CD4-positive, alpha-beta T cell (primary cell): ENCODE measurements at regions not wholly inside any gene's neighbourhood (a gene's known extent, or its start where the extent isn't known, plus 50 kb on each side); places are given as distances from the start of the nearest gene placed in this dataset.

ENCODE experiments used
- ATAC-seq: fragments of 200-7000 bp; cut with Tn5 transposase; one replicate; pipeline ENCODE4 v1.10.0; 2022; ENCODE audit warnings: mild to moderate bottlenecking; ENCODE audit not compliant: poor library complexity
- CTCF ChIA-PET: fragments of 350-600 bp; sonication (Branson Sonifier 250); formaldehyde crosslinking; loops from one replicate; lab custom pipeline; 2021; ENCODE audit warnings: antibody characterized with exemption, inconsistent platforms; lab: Charles Lee
- POLR2A ChIA-PET: fragments of 350-600 bp; sonication (Branson Sonifier 250); formaldehyde crosslinking; loops from one replicate; lab custom pipeline; 2021; ENCODE audit warnings: antibody characterized with exemption, inconsistent platforms; lab: Charles Lee
- DNase-seq, 14 experiments: peaks; one replicate each; pipeline ENCODE4 v3.0.0-alpha.2; 2013 to 2020; ENCODE audit warnings: mixed read lengths in 2 of 14
- H3K27ac ChIP-seq, 2 donors: one replicate each; pipeline versions ENCODE4 v1.5.1 to v1.7.0; 2013; ENCODE audit warnings: low read length in 2 of 2, low read depth in 1 of 2, mild to moderate bottlenecking in 1 of 2
- H3K27me3 ChIP-seq, 2 experiments: 1 replicate in 1 of 2; 2 replicates in 1 of 2; pipeline versions ENCODE4 v1.6.1 to v1.7.0; 2013; ENCODE audit warnings: low read length in 2 of 2, control low read depth in 1 of 2, mild to moderate bottlenecking in 1 of 2, moderate library complexity in 1 of 2; ENCODE audit not compliant: insufficient read depth in 2 of 2, control insufficient read depth in 1 of 2
- H3K36me3 ChIP-seq: one replicate; pipeline ENCODE4 v1.6.1; 2013; ENCODE audit warnings: low read length, control low read depth; ENCODE audit not compliant: insufficient read depth
- H3K4me1 ChIP-seq: one replicate; pipeline ENCODE4 v1.6.1; 2013; ENCODE audit warnings: low read length, control low read depth; ENCODE audit not compliant: insufficient read depth
- H3K4me3 ChIP-seq: one replicate; pipeline ENCODE4 v1.5.1; 2013; ENCODE audit warnings: mild to moderate bottlenecking, low read length, moderate library complexity
- H3K9me3 ChIP-seq, 2 experiments: 1 replicate in 1 of 2; 2 replicates in 1 of 2; pipeline versions ENCODE4 v1.6.1 to v1.7.0; 2013; ENCODE audit warnings: low read length in 2 of 2, mild to moderate bottlenecking in 2 of 2, control low read depth in 1 of 2, moderate library complexity in 1 of 2; ENCODE audit not compliant: control insufficient read depth in 1 of 2, insufficient read depth in 1 of 2
- H3K27ac Mint-ChIP-seq: one replicate; pipeline ENCODE4 v1.8.0; 2020; ENCODE audit warnings: mixed read lengths
- H3K27me3 Mint-ChIP-seq: one replicate; pipeline ENCODE4 v1.8.0; 2021; ENCODE audit warnings: mixed read lengths
- H3K36me3 Mint-ChIP-seq: one replicate; pipeline ENCODE4 v1.8.0; 2021; ENCODE audit warnings: low read depth, mixed read lengths
- H3K4me1 Mint-ChIP-seq: one replicate; pipeline ENCODE4 v1.8.0; 2021; ENCODE audit warnings: low read depth, mixed read lengths
- H3K4me3 Mint-ChIP-seq: one replicate; pipeline ENCODE4 v1.8.0; 2020; ENCODE audit warnings: mild to moderate bottlenecking, mixed read lengths
- H3K9me3 Mint-ChIP-seq: one replicate; pipeline ENCODE4 v1.8.0; 2020; ENCODE audit warnings: mixed read lengths
- CTCF ChIP-seq: fragments of 200-600 bp; IDR thresholded peaks from one replicate; pipeline ENCODE4 v1.8.0; 2022; ENCODE audit warnings: antibody characterized with exemption, mild to moderate bottlenecking
- intact Hi-C, 2 experiments: fragments of 100-400 bp; cut with DNase I in 1 of 2; cut with micrococcal nuclease in 1 of 2; formaldehyde crosslinking; loops; one replicate each; pipeline versions ENCODE4 v1.15.1 to v1.9.0; 2023 to 2025; cut with DNase I, micrococcal nuclease

- no peak for TF ChIP-seq CTCF
These were observed 197.1 kb downstream of the SNAPC1 start for GRCh38 chr14:61959348-61959747.

GRCh38 chr14:61961369-61961768 lies 199.1 kb downstream of the SNAPC1 start:
- H3K4me1 Mint-ChIP-seq = no peaks in the 10 kb centered on the region

More at GRCh38 chr14:61959348-61959747, 197.1 kb downstream of the SNAPC1 start:
- H3K36me3 Mint-ChIP-seq = no peaks in the 10 kb centered on the region
- ChIA-PET POLR2A (no interaction called here), CTCF (no interaction called here)
- H3K9me3 ChIP-seq = peaks cover 0 to 8% of the 10 kb centered on the region in 2 experiments
- no peak for DNase-seq
- peaks cover 37% of the 10 kb centered on the region for H3K27me3 Mint-ChIP-seq
- intact Hi-C loops = no loop called here
- no peak overlapping the region for H3K27ac ChIP-seq
- H3K36me3 ChIP-seq = no peaks in the 10 kb centered on the region
- H3K9me3 Mint-ChIP-seq = no peaks in the 10 kb centered on the region
- no peak overlapping the region for H3K27ac Mint-ChIP-seq
- H3K4me1 Mint-ChIP-seq = no peaks in the 10 kb centered on the region
- no peak overlapping the region for H3K4me3 Mint-ChIP-seq
- peaks cover 0 to 8% of the 10 kb centered on the region in 2 experiments for H3K27me3 ChIP-seq
- ATAC-seq = no peak
- H3K4me1 ChIP-seq = no peaks in the 10 kb centered on the region
- H3K4me3 ChIP-seq = no peak overlapping the region

GRCh38 chr14:61963926-61964325 lies 201.7 kb downstream of the SNAPC1 start:
- ChIA-PET CTCF (no interaction called here), POLR2A (no interaction called here)
- H3K9me3 Mint-ChIP-seq = no peaks in the 10 kb centered on the region

More at GRCh38 chr14:61961369-61961768, 199.1 kb downstream of the SNAPC1 start:
- no peak overlapping the region for H3K27ac ChIP-seq
- H3K27me3 ChIP-seq = peaks cover 0 to 11% of the 10 kb centered on the region in 2 experiments
- H3K36me3 Mint-ChIP-seq = no peaks in the 10 kb centered on the region
- ATAC-seq (no peak), DNase-seq (no peak)
- no peaks in the 10 kb centered on the region for H3K9me3 Mint-ChIP-seq
- intact Hi-C loops = no loop called here
- ChIA-PET POLR2A (no interaction called here), CTCF (no interaction called here)
- peaks cover 49% of the 10 kb centered on the region for H3K27me3 Mint-ChIP-seq
- peaks cover 0 to 6% of the 10 kb centered on the region in 2 experiments for H3K9me3 ChIP-seq
- H3K4me1 ChIP-seq = no peaks in the 10 kb centered on the region
- no peak overlapping the region for H3K4me3 Mint-ChIP-seq
- H3K36me3 ChIP-seq = no peaks in the 10 kb centered on the region
- H3K4me3 ChIP-seq = no peak overlapping the region
- TF ChIP-seq CTCF = no peak
- H3K27ac Mint-ChIP-seq = no peak overlapping the region

More at GRCh38 chr14:61963926-61964325, 201.7 kb downstream of the SNAPC1 start:
- Histone ChIP-seq H3K4me3 (no peak overlapping the region), H3K9me3 (no peaks in the 10 kb centered on the region), H3K36me3 (no peaks in the 10 kb centered on the region), H3K4me1 (no peaks in the 10 kb centered on the region), H3K27ac (no peak overlapping the region), H3K27me3 (peaks cover 0 to 11% of the 10 kb centered on the region in 2 experiments)
- intact Hi-C loops = no loop called here
- Mint-ChIP-seq H3K27ac (no peak overlapping the region), H3K36me3 (no peaks in the 10 kb centered on the region), H3K4me1 (no peaks in the 10 kb centered on the region), H3K4me3 (no peak overlapping the region), H3K27me3 (peaks cover 64% of the 10 kb centered on the region)
- no peak for TF ChIP-seq CTCF
- no peak for DNase-seq
- no peak for ATAC-seq
